ENCODE measurements at regions not wholly inside any gene's neighbourhood (a gene's known extent, or its start where the extent isn't known, plus 50 kb on each side); places are given as distances from the start of the nearest gene placed in this dataset.

DNA sequence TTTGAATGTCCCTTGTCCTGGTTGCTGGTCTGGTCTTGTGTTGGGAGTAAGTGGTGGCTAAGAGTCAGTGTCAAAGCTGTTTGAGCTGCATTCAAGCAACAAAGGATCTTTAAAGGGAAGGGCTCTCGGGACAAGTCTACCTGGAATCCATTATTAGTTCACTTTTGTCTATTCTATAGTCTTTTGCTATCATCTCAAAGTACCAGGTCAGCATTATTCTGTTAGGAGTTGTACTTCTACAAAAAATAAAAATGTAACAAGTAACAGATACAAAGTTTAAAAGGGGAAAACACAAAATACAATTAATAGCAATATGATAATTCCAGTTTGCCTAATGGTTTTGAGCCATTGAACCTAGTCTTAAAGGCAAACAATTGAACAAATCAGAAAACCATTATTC is 317.9 kb downstream of the ZNF516 start:
- TF ChIP-seq, protein P1, sequence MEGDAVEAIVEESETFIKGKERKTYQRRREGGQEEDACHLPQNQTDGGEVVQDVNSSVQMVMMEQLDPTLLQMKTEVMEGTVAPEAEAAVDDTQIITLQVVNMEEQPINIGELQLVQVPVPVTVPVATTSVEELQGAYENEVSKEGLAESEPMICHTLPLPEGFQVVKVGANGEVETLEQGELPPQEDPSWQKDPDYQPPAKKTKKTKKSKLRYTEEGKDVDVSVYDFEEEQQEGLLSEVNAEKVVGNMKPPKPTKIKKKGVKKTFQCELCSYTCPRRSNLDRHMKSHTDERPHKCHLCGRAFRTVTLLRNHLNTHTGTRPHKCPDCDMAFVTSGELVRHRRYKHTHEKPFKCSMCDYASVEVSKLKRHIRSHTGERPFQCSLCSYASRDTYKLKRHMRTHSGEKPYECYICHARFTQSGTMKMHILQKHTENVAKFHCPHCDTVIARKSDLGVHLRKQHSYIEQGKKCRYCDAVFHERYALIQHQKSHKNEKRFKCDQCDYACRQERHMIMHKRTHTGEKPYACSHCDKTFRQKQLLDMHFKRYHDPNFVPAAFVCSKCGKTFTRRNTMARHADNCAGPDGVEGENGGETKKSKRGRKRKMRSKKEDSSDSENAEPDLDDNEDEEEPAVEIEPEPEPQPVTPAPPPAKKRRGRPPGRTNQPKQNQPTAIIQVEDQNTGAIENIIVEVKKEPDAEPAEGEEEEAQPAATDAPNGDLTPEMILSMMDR (IDR thresholded peaks at IDR 0.05): no peak
- no peak for TF ChIP-seq POLR2A (IDR thresholded peaks at IDR 0.05)
